ENCODE measurements at regions not wholly inside any gene's neighbourhood (a gene's known extent, or its start where the extent isn't known, plus 50 kb on each side); places are given as distances from the start of the nearest gene placed in this dataset.

GRCh38 chr21:17442165-17442564 lies 70.7 kb upstream of the CXADR start:
- WGBS, 5 donors: 54 to 74% (median 72%) methylated on average over 2 of the region's 2 CpGs
- no peaks in the 10 kb centered on the region for H3K36me3 ChIP-seq
- H3K4me3 ChIP-seq: no peak overlapping the region
- TF ChIP-seq POLR2A (IDR thresholded peaks at IDR 0.05): no peak
- no peak for TF ChIP-seq CTCF (IDR thresholded peaks at IDR 0.05 in 8 of 11, conservative IDR thresholded peaks at IDR 0.05 in 3 of 11)
- no peak for TF ChIP-seq POLR2AphosphoS5 (IDR thresholded peaks at IDR 0.05)
- H3K27me3 ChIP-seq (replicated peaks in 1 of 7): no peaks in the 10 kb centered on the region
- H3K9me3 ChIP-seq: no peaks in the 10 kb centered on the region
- no peak overlapping the region for H3K27ac ChIP-seq
- DNase-seq: no peak
- intact Hi-C loops (cut with DNase I; ENCODE audit: low total_unique reads): no loop called here
- no peaks in the 10 kb centered on the region for H3K4me1 ChIP-seq

- intact Hi-C loops (cut with DNase I; ENCODE audit: low total_unique reads): no loop called here
- TF ChIP-seq POLR2AphosphoS5 (IDR thresholded peaks at IDR 0.05): no peak
- TF ChIP-seq CTCF (IDR thresholded peaks at IDR 0.05 in 8 of 11, conservative IDR thresholded peaks at IDR 0.05 in 3 of 11): no peak
- no peak for TF ChIP-seq POLR2A (IDR thresholded peaks at IDR 0.05)
- no peaks in the 10 kb centered on the region for H3K9me3 ChIP-seq
- H3K27ac ChIP-seq: no peak overlapping the region
- H3K4me1 ChIP-seq: no peaks in the 10 kb centered on the region
- H3K4me3 ChIP-seq: no peak overlapping the region
- no peak for DNase-seq
- no peaks in the 10 kb centered on the region for H3K36me3 ChIP-seq
- H3K27me3 ChIP-seq (replicated peaks in 1 of 7): no peaks in the 10 kb centered on the region
- WGBS, 5 donors: 81 to 89% (median 83%) methylated on average over 5 of the region's 5 CpGs
These were observed 68.0 kb upstream of the CXADR start for GRCh38 chr21:17444828-17445227.

GRCh38 chr21:17446737-17447136 lies 66.1 kb upstream of the CXADR start:
- H3K27me3 ChIP-seq (replicated peaks in 1 of 7): no peaks in the 10 kb centered on the region
- no peaks in the 10 kb centered on the region for H3K36me3 ChIP-seq
- intact Hi-C loops (cut with DNase I; ENCODE audit: low total_unique reads): no loop called here
- WGBS, 5 donors: 82 to 95% (median 89%) methylated on average over 3 of the region's 3 CpGs
- TF ChIP-seq POLR2AphosphoS5 (IDR thresholded peaks at IDR 0.05) (no peak), CTCF (IDR thresholded peaks at IDR 0.05 in 8 of 11, conservative IDR thresholded peaks at IDR 0.05 in 3 of 11) (no peak), POLR2A (IDR thresholded peaks at IDR 0.05) (no peak)
- H3K4me1 ChIP-seq: no peaks in the 10 kb centered on the region
- H3K4me3 ChIP-seq: no peak overlapping the region
- no peak for DNase-seq
- no peaks in the 10 kb centered on the region for H3K9me3 ChIP-seq
- no peak overlapping the region for H3K27ac ChIP-seq

- intact Hi-C loops (cut with DNase I; ENCODE audit: low total_unique reads): no loop called here
- TF ChIP-seq POLR2AphosphoS5 (IDR thresholded peaks at IDR 0.05) (no peak), POLR2A (IDR thresholded peaks at IDR 0.05) (no peak), CTCF (IDR thresholded peaks at IDR 0.05 in 8 of 11, conservative IDR thresholded peaks at IDR 0.05 in 3 of 11) (no peak)
- DNase-seq: no peak
These were observed 63.1 kb upstream of the CXADR start for GRCh38 chr21:17449701-17450100.

More at GRCh38 chr21:17449701-17450100, 63.1 kb upstream of the CXADR start:
- Histone ChIP-seq H3K4me1 (peaks cover 0 to 3% (median 0%) of the 10 kb centered on the region in 6 donors), H3K27ac (no peak overlapping the region), H3K36me3 (no peaks in the 10 kb centered on the region), H3K4me3 (no peak overlapping the region), H3K9me3 (no peaks in the 10 kb centered on the region), H3K27me3 (replicated peaks in 1 of 7) (peaks cover 0 to 1% (median 0%) of the 10 kb centered on the region in 7 donors)

Data from spleen (tissue), 11 donors.